Subcutaneous abdominal adipose tissue (tissue), 5 donors: ENCODE measurements at regions not wholly inside any gene's neighbourhood (a gene's known extent, or its start where the extent isn't known, plus 50 kb on each side); places are given as distances from the start of the nearest gene placed in this dataset.

ENCODE experiments used
- H3K27ac ChIP-seq: one replicate; pipeline ENCODE4 v1.7.0; 2013; ENCODE audit warnings: low read depth, mild to moderate bottlenecking, inconsistent platforms, low read length, moderate library complexity
- H3K27me3 ChIP-seq, 5 donors: one replicate each; pipeline ENCODE4 v1.7.0; 2013; ENCODE audit warnings: low read length in 5 of 5, inconsistent platforms in 1 of 5; ENCODE audit not compliant: control insufficient read depth in 5 of 5, insufficient read depth in 4 of 5
- H3K36me3 ChIP-seq, 5 donors: one replicate each; pipeline ENCODE4 v1.7.0; 2013; ENCODE audit warnings: low read length in 5 of 5; ENCODE audit not compliant: control insufficient read depth in 5 of 5, insufficient read depth in 5 of 5
- H3K4me1 ChIP-seq, 5 donors: one replicate each; pipeline ENCODE4 v1.7.0; 2013; ENCODE audit warnings: low read length in 5 of 5, mild to moderate bottlenecking in 3 of 5, moderate library complexity in 1 of 5; ENCODE audit not compliant: control insufficient read depth in 5 of 5, insufficient read depth in 5 of 5
- H3K4me3 ChIP-seq, 5 donors: one replicate each; pipeline ENCODE4 v1.7.0; 2013; ENCODE audit warnings: low read length in 5 of 5, low read depth in 1 of 5
- H3K9ac ChIP-seq, 5 donors: one replicate each; pipeline ENCODE4 v1.7.0; 2013; ENCODE audit warnings: low read length in 5 of 5, mild to moderate bottlenecking in 4 of 5, moderate library complexity in 3 of 5
- H3K9me3 ChIP-seq, 5 donors: one replicate each; pipeline ENCODE4 v1.7.0; 2013; ENCODE audit warnings: low read length in 5 of 5; ENCODE audit not compliant: control insufficient read depth in 5 of 5
- donor health status: healthy.
- donor health status: healthy.
- donor health status: healthy.
- donor health status: healthy.
- donor health status: healthy.

- Histone ChIP-seq H3K9me3 (peaks cover 0 to 2% (median 0%) of the 10 kb centered on the region in 5 donors), H3K27ac (no peak overlapping the region), H3K27me3 (no peaks in the 10 kb centered on the region), H3K4me1 (no peaks in the 10 kb centered on the region), H3K9ac (no peak overlapping the region), H3K36me3 (no peaks in the 10 kb centered on the region), H3K4me3 (no peak overlapping the region)
Observed at GRCh38 chr3:80052271-80052670, 284.5 kb upstream of the ROBO1 start.

- Histone ChIP-seq H3K27me3 (no peaks in the 10 kb centered on the region), H3K27ac (no peak overlapping the region), H3K4me1 (no peaks in the 10 kb centered on the region), H3K4me3 (no peak overlapping the region), H3K9me3 (peaks cover 0 to 2% (median 0%) of the 10 kb centered on the region in 5 donors), H3K36me3 (no peaks in the 10 kb centered on the region), H3K9ac (no peak overlapping the region)
Observed at GRCh38 chr3:80051602-80051962, 283.8 kb upstream of the ROBO1 start.

- H3K27me3 ChIP-seq, result no peaks in the 10 kb centered on the region
- no peaks in the 10 kb centered on the region for H3K4me1 ChIP-seq
- H3K9ac ChIP-seq, result no peak overlapping the region
- peaks cover 0 to 2% (median 0%) of the 10 kb centered on the region in 5 donors for H3K9me3 ChIP-seq
- no peak overlapping the region for H3K4me3 ChIP-seq
- H3K36me3 ChIP-seq, result no peaks in the 10 kb centered on the region
- H3K27ac ChIP-seq, result no peak overlapping the region
Observed at GRCh38 chr3:80050826-80051601, 283.2 kb upstream of the ROBO1 start.

- Histone ChIP-seq H3K9ac (no peak overlapping the region), H3K27me3 (no peaks in the 10 kb centered on the region), H3K4me1 (no peaks in the 10 kb centered on the region), H3K9me3 (no peaks in the 10 kb centered on the region), H3K4me3 (no peak overlapping the region), H3K27ac (no peak overlapping the region), H3K36me3 (no peaks in the 10 kb centered on the region)
Observed at GRCh38 chr3:80043226-80043625, 275.4 kb upstream of the ROBO1 start.

- no peaks in the 10 kb centered on the region for H3K27me3 ChIP-seq
- no peaks in the 10 kb centered on the region for H3K9me3 ChIP-seq
- no peak overlapping the region for H3K9ac ChIP-seq
- H3K36me3 ChIP-seq, result no peaks in the 10 kb centered on the region
- no peaks in the 10 kb centered on the region for H3K4me1 ChIP-seq
- no peak overlapping the region for H3K27ac ChIP-seq
- H3K4me3 ChIP-seq, result no peak overlapping the region
Observed at GRCh38 chr3:80040067-80040466, 272.3 kb upstream of the ROBO1 start.

- Histone ChIP-seq H3K9me3 (no peaks in the 10 kb centered on the region), H3K9ac (no peak overlapping the region), H3K4me3 (no peak overlapping the region), H3K27me3 (no peaks in the 10 kb centered on the region), H3K36me3 (no peaks in the 10 kb centered on the region), H3K4me1 (no peaks in the 10 kb centered on the region), H3K27ac (no peak overlapping the region)
Observed at GRCh38 chr3:80036176-80036575, 268.4 kb upstream of the ROBO1 start.

GRCh38 chr3:80035021-80035420 lies 267.2 kb upstream of the ROBO1 start:
- no peaks in the 10 kb centered on the region for H3K27me3 ChIP-seq
- H3K9ac ChIP-seq, result no peak overlapping the region
- no peak overlapping the region for H3K27ac ChIP-seq
- H3K36me3 ChIP-seq, result no peaks in the 10 kb centered on the region
- no peaks in the 10 kb centered on the region for H3K4me1 ChIP-seq
- no peak overlapping the region for H3K4me3 ChIP-seq
- H3K9me3 ChIP-seq, result no peaks in the 10 kb centered on the region

GRCh38 chr3:80023010-80023409 lies 255.2 kb upstream of the ROBO1 start:
- no peaks in the 10 kb centered on the region for H3K4me1 ChIP-seq
- H3K4me3 ChIP-seq, result no peak overlapping the region
- no peaks in the 10 kb centered on the region for H3K36me3 ChIP-seq
- no peaks in the 10 kb centered on the region for H3K27me3 ChIP-seq
- no peak overlapping the region for H3K9ac ChIP-seq
- no peaks in the 10 kb centered on the region for H3K9me3 ChIP-seq
- no peak overlapping the region for H3K27ac ChIP-seq

GRCh38 chr3:80018375-80018774 lies 250.6 kb upstream of the ROBO1 start:
- H3K27ac ChIP-seq, result no peak overlapping the region
- no peaks in the 10 kb centered on the region for H3K27me3 ChIP-seq
- H3K36me3 ChIP-seq, result no peaks in the 10 kb centered on the region
- no peak overlapping the region for H3K4me3 ChIP-seq
- H3K9ac ChIP-seq, result no peak overlapping the region
- no peaks in the 10 kb centered on the region for H3K4me1 ChIP-seq
- no peaks in the 10 kb centered on the region for H3K9me3 ChIP-seq

- Histone ChIP-seq H3K27ac (no peak overlapping the region), H3K4me1 (no peaks in the 10 kb centered on the region), H3K36me3 (no peaks in the 10 kb centered on the region), H3K27me3 (no peaks in the 10 kb centered on the region), H3K9me3 (no peaks in the 10 kb centered on the region), H3K4me3 (no peak overlapping the region), H3K9ac (no peak overlapping the region)
Observed at GRCh38 chr3:80017369-80017768, 249.6 kb upstream of the ROBO1 start.
